ENCODE measurements at regions not wholly inside any gene's neighbourhood (a gene's known extent, or its start where the extent isn't known, plus 50 kb on each side); places are given as distances from the start of the nearest gene placed in this dataset.

GRCh38 chr18:34495506-34495905 is 214.6 kb upstream of the DTNA start:
- peaks cover 0 to 17% (median 8%) of the 10 kb centered on the region in 3 donors for H3K4me1 ChIP-seq
- 40 to 51% methylated on average over 6 of the region's 6 CpGs for WGBS, 2 donors
- H3K27me3 ChIP-seq, result peaks cover 0 to 43% (median 4%) of the 10 kb centered on the region in 4 donors
- DNase-seq, result no peak
- H3K36me3 ChIP-seq, result no peaks in the 10 kb centered on the region
- H3K4me3 ChIP-seq, result no peak overlapping the region
- no peak overlapping the region for H3K27ac ChIP-seq
- H3K9me3 ChIP-seq, result no peaks in the 10 kb centered on the region
- no peak for TF ChIP-seq POLR2A (IDR thresholded peaks at IDR 0.05)
- TF ChIP-seq CTCF (IDR thresholded peaks at IDR 0.05), result no peak
- intact Hi-C loops (cut with DNase I), result no loop called here

GRCh38 chr18:34501553-34501952 is 208.5 kb upstream of the DTNA start:
- Histone ChIP-seq H3K36me3 (no peaks in the 10 kb centered on the region), H3K27me3 (no peaks in the 10 kb centered on the region), H3K27ac (no peak overlapping the region), H3K4me1 (no peaks in the 10 kb centered on the region), H3K9me3 (no peaks in the 10 kb centered on the region), H3K4me3 (no peak overlapping the region)
- WGBS, 2 donors, result 76% methylated on average over 4 of the region's 4 CpGs
- TF ChIP-seq CTCF (IDR thresholded peaks at IDR 0.05) (no peak), POLR2A (IDR thresholded peaks at IDR 0.05) (no peak)
- no peak for DNase-seq
- intact Hi-C loops (cut with DNase I), result no loop called here

GRCh38 chr18:34506198-34506597 is 203.9 kb upstream of the DTNA start:
- Histone ChIP-seq H3K4me3 (no peak overlapping the region), H3K36me3 (no peaks in the 10 kb centered on the region), H3K4me1 (no peaks in the 10 kb centered on the region), H3K27ac (no peak overlapping the region), H3K27me3 (no peaks in the 10 kb centered on the region), H3K9me3 (no peaks in the 10 kb centered on the region)
- DNase-seq, result no peak
- intact Hi-C loops (cut with DNase I), result no loop called here
- WGBS, 2 donors, result 67 to 81% methylated on average over 1 of the region's 1 CpG
- TF ChIP-seq POLR2A (IDR thresholded peaks at IDR 0.05) (no peak), CTCF (IDR thresholded peaks at IDR 0.05) (no peak)

GRCh38 chr18:34509163-34509562 is 200.9 kb upstream of the DTNA start:
- 71 to 73% methylated on average over 1 of the region's 1 CpG for WGBS, 2 donors
- no peaks in the 10 kb centered on the region for H3K4me1 ChIP-seq
- no peaks in the 10 kb centered on the region for H3K9me3 ChIP-seq
- intact Hi-C loops (cut with DNase I), result no loop called here
- no peaks in the 10 kb centered on the region for H3K36me3 ChIP-seq
- no peak for DNase-seq
- H3K27ac ChIP-seq, result no peak overlapping the region
- TF ChIP-seq POLR2A (IDR thresholded peaks at IDR 0.05) (no peak), CTCF (IDR thresholded peaks at IDR 0.05) (no peak)
- H3K4me3 ChIP-seq, result no peak overlapping the region
- H3K27me3 ChIP-seq, result no peaks in the 10 kb centered on the region

- TF ChIP-seq CTCF (IDR thresholded peaks at IDR 0.05) (no peak), POLR2A (IDR thresholded peaks at IDR 0.05) (no peak)
- Histone ChIP-seq H3K4me3 (no peak overlapping the region), H3K36me3 (no peaks in the 10 kb centered on the region), H3K27ac (no peak overlapping the region), H3K27me3 (no peaks in the 10 kb centered on the region), H3K9me3 (peaks cover 0 to 6% (median 0%) of the 10 kb centered on the region in 3 donors), H3K4me1 (no peaks in the 10 kb centered on the region)
- WGBS, 2 donors, result 75 to 79% methylated on average over 7 of the region's 7 CpGs
- intact Hi-C loops (cut with DNase I), result no loop called here
- no peak for DNase-seq
Measured at GRCh38 chr18:34509879-34510586, 200.1 kb upstream of the DTNA start.
